ENCODE measurements at regions not wholly inside any gene's neighbourhood (a gene's known extent, or its start where the extent isn't known, plus 50 kb on each side); places are given as distances from the start of the nearest gene placed in this dataset.

DNA sequence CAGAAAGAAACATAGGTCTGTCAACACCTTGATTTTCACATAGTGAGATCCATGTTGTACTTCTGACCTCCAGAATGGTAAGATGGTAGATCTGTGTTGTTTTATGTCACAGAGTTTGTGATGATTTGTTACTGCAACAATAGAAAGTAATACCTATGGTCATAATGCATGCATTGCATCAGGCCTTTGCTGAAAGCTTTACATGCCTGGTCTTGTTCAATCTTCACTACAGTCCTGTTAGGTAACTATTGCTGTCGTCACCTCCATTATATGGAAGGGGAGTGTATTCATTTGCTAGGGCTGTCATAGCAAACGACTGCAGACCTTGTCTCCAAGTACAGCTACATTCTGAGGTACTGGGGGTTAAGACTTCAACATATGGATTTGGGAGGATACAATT lies 243.5 kb downstream of the ANAPC1 start:
- H3K36me3 Mint-ChIP-seq: no peaks in the 10 kb centered on the region
- H3K4me3 Mint-ChIP-seq: no peak overlapping the region
- H3K9me3 Mint-ChIP-seq: peaks cover 9% of the 10 kb centered on the region
- H3K27ac Mint-ChIP-seq: no peak overlapping the region
- no peaks in the 10 kb centered on the region for H3K4me1 Mint-ChIP-seq
- H3K27me3 Mint-ChIP-seq: peaks cover 3% of the 10 kb centered on the region

DNA sequence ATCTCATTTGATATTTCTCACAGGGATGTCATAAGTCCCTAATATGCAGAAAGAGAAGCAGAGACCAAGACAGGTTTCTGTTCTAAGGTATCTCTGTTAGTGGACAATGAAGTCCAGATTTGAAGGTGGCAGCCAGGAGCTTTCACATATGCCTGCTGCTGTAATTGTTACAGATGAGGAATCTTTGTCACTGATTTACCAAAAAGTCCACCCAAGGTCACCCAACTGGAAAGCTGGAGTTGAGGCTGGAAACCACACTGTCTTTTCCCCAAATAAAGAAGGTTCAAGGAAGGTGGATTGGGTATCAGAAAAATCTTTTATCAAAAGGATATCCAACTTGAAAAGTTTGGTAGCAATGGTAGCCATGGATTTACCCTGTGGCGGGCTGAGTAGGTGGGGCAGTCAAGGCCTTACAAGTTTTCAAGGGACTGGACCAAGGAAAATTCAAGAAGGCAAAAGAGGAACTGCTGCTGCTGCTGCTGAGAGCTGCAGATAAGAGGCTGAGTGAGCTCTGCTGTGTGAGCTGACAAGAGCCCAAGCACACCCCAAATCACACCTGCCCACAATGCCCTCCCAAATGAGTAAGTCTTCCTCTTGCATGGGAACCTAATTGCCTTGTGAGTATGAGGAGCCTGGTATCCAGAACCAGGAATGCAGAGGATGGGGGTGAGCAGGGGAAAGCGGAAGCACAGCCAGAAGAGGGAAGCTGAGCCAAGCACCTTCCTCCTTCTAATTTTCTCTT lies 241.2 kb downstream of the ANAPC1 start:
- no peaks in the 10 kb centered on the region for H3K4me1 Mint-ChIP-seq
- peaks cover 1% of the 10 kb centered on the region for H3K27me3 Mint-ChIP-seq
- H3K4me3 Mint-ChIP-seq: no peak overlapping the region

GRCh38 chr2:111643759-111644158 lies 240.2 kb downstream of the ANAPC1 start:
- Mint-ChIP-seq H3K4me3 (no peak overlapping the region), H3K27me3 (peaks cover 1% of the 10 kb centered on the region), H3K4me1 (no peaks in the 10 kb centered on the region), H3K27ac (no peak overlapping the region), H3K9me3 (peaks cover 13% of the 10 kb centered on the region), H3K36me3 (peaks cover 1% of the 10 kb centered on the region)

More for the DNA sequence above, 241.2 kb downstream of the ANAPC1 start:
- Mint-ChIP-seq H3K9me3 (peaks cover 13% of the 10 kb centered on the region), H3K36me3 (peaks cover 1% of the 10 kb centered on the region), H3K27ac (no peak overlapping the region)

- Mint-ChIP-seq H3K4me1 (no peaks in the 10 kb centered on the region), H3K27ac (no peak overlapping the region), H3K36me3 (peaks cover 1% of the 10 kb centered on the region), H3K9me3 (peaks cover 13% of the 10 kb centered on the region), H3K4me3 (no peak overlapping the region), H3K27me3 (peaks cover 2% of the 10 kb centered on the region)
These were observed 236.6 kb downstream of the ANAPC1 start for GRCh38 chr2:111647359-111647758.

DNA sequence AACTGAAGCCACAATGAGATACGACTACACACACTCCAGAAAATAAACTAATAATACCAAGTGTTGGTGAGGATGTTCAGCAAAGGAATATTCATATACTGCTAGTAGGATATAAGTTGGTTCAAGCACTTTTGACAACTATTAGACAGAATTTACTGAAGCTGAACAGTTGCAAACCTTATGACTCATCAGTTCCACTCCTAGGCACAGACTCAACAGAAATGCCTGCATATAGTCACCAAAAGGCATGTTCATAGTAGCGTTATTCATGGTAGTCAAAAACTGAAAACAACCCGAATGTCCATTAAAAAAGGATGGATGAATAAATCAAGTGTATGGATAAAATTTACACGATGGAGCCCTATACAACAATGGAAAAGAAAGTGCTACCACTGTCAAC lies 232.0 kb downstream of the ANAPC1 start:
- H3K27ac Mint-ChIP-seq: no peak overlapping the region
- peaks cover 1% of the 10 kb centered on the region for H3K27me3 Mint-ChIP-seq
- H3K36me3 Mint-ChIP-seq: no peaks in the 10 kb centered on the region
- no peak overlapping the region for H3K4me3 Mint-ChIP-seq
- peaks cover 7% of the 10 kb centered on the region for H3K9me3 Mint-ChIP-seq
- no peaks in the 10 kb centered on the region for H3K4me1 Mint-ChIP-seq

DNA sequence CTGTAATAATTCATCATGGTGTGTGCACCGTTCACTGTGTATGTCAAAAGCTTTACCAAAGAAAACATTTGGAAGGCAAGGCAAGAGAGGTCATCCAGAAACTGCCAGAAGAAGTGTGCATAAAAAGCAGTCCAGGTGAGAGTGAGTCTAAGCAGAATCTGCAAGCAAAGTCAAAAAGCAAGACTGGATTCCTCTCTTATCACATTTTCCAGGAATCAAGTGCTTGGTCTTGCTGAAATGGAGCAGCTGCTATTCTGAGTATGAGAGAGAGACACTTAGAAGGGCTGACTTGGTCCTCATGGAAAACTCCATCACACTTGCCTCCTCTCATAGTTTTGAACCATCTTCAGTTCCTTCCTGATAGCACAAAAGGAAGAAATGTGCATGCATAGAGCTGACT lies 231.3 kb downstream of the ANAPC1 start:
- peaks cover 1% of the 10 kb centered on the region for H3K27me3 Mint-ChIP-seq
- H3K4me3 Mint-ChIP-seq: no peak overlapping the region

GRCh38 chr2:111653103-111653624 lies 230.8 kb downstream of the ANAPC1 start:
- peaks cover 1% of the 10 kb centered on the region for H3K27me3 Mint-ChIP-seq
- no peaks in the 10 kb centered on the region for H3K36me3 Mint-ChIP-seq
- no peaks in the 10 kb centered on the region for H3K4me1 Mint-ChIP-seq
- H3K9me3 Mint-ChIP-seq: no peaks in the 10 kb centered on the region
- no peak overlapping the region for H3K4me3 Mint-ChIP-seq
- H3K27ac Mint-ChIP-seq: no peak overlapping the region

More for the DNA sequence above, 231.3 kb downstream of the ANAPC1 start:
- no peaks in the 10 kb centered on the region for H3K36me3 Mint-ChIP-seq
- H3K27ac Mint-ChIP-seq: no peak overlapping the region
- peaks cover under 1% of the 10 kb centered on the region for H3K9me3 Mint-ChIP-seq
- H3K4me1 Mint-ChIP-seq: no peaks in the 10 kb centered on the region

DNA sequence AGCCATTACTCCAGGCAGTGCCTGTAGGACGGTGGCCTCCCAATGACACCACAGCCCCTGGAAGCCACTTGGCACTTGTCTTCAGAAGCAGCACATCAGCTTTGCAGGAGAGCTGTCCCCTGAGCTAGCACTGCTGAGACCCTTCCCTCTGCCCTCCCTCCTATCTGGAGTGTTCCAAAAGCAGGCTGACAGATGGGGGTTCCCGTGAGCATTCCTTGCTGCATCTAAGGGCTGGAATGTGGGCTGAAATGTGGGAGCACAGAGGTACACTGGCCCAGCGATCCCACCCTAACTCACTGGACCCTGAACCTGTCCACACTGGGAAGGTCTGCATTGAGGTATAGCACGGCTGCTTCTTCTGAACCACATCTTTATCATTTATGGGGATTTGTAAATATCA lies 230.1 kb downstream of the ANAPC1 start:
- peaks cover 1% of the 10 kb centered on the region for H3K27me3 Mint-ChIP-seq
- no peaks in the 10 kb centered on the region for H3K4me1 Mint-ChIP-seq
- H3K36me3 Mint-ChIP-seq: no peaks in the 10 kb centered on the region
- no peak overlapping the region for H3K27ac Mint-ChIP-seq
- no peak overlapping the region for H3K4me3 Mint-ChIP-seq
- H3K9me3 Mint-ChIP-seq: no peaks in the 10 kb centered on the region

DNA sequence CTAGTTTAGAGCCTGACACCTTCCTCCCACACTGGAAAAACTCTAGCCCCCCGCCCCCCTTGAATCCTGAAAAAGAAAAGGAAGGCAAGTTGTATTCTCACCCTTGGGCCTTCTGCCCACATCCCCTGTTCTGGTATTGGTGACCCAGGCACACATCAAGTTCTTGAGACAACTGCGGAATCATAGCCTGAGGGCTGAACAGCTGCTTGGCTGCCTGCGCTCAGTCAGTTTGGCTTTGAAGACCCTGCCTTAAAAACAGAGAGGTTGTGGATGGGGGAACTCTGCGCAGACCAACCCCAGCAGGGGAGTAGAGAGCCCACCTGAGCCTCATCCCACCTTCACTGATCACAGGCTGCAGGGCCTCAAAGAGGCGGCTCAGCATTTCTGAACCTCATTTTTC lies 229.2 kb downstream of the ANAPC1 start:
- H3K4me1 Mint-ChIP-seq: no peaks in the 10 kb centered on the region

DNA sequence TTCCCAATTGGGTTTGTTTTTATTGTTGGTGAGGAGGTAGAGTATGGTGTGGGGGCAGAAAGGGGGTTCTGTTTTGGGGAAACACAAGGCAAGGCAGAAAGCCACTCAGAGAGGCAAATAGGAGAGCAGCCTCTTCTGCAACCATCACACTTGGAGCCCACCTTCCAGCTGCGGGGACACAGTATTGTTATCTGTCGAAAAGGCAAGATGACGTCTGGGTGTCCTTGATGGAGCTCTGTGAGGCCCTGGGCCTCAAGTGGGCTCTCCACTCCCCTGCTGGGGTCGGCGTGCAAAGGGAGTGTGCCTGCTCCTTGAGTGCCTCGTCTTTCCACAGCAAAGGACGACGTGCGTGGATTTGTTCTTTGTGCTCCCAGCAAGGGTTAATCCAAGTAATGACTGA lies 227.6 kb downstream of the ANAPC1 start:
- Mint-ChIP-seq H3K27me3 (no peaks in the 10 kb centered on the region), H3K9me3 (no peaks in the 10 kb centered on the region), H3K36me3 (no peaks in the 10 kb centered on the region), H3K4me3 (no peak overlapping the region), H3K4me1 (no peaks in the 10 kb centered on the region), H3K27ac (peak overlapping the region; percentile 9)

More for the DNA sequence above, 229.2 kb downstream of the ANAPC1 start:
- Mint-ChIP-seq H3K36me3 (no peaks in the 10 kb centered on the region), H3K4me3 (no peak overlapping the region), H3K9me3 (no peaks in the 10 kb centered on the region), H3K27ac (no peak overlapping the region), H3K27me3 (peaks cover 1% of the 10 kb centered on the region)

DNA sequence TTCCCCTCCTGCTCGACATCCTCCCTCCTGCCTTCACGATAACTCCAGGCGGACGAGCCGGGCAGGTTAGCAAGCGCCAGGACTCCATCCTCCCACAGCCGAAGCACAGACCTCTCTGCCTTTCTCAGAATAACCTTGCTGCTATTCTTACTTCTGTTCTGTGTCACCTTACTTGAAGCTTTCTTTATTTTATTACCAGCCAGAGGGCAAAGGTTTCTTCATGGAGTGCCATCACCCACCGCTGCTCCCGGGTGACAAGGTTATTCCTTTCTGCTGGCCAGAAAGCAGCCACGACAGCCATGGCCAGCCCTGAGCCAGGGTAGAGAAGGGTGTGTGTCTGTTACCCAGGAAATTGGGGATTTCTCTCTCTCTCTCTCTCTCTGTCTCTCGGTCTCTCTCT lies 227.1 kb downstream of the ANAPC1 start:
- Mint-ChIP-seq H3K4me1 (no peaks in the 10 kb centered on the region), H3K4me3 (no peak overlapping the region), H3K9me3 (no peaks in the 10 kb centered on the region), H3K36me3 (no peaks in the 10 kb centered on the region), H3K27ac (peak overlapping the region; percentile 9), H3K27me3 (no peaks in the 10 kb centered on the region)

DNA sequence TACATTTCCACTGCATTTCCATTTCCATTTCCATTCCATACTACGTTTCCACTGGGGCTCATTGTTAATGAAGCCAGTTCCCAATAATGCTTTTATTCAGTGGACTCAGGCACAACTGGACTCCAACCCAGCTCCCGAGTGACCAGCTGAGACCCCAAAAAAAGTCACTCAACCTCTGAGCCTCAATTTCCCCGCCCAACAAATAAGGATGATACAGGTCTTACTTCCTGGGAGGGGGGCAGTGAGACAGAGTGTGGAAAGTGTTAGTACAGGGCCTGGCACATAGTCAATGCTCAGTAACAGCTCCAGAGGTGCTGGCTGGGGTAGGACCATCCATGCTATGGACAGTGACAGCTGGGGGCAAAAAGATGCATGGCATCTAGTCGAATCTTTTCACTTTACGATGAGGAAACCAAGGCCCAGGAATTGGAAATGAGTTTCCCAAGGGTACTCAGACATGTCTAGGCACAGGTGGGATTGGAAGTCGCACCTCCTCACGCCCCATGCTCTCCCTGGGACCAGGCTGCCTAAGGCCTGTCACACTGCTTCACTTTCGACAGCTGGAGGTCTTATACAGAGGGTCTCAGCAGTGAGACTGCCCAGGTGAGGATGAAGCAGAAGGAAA lies 226.5 kb downstream of the ANAPC1 start:
- Mint-ChIP-seq H3K27ac (no peak overlapping the region), H3K27me3 (no peaks in the 10 kb centered on the region), H3K4me3 (no peak overlapping the region), H3K36me3 (no peaks in the 10 kb centered on the region), H3K9me3 (no peaks in the 10 kb centered on the region), H3K4me1 (no peaks in the 10 kb centered on the region)

DNA sequence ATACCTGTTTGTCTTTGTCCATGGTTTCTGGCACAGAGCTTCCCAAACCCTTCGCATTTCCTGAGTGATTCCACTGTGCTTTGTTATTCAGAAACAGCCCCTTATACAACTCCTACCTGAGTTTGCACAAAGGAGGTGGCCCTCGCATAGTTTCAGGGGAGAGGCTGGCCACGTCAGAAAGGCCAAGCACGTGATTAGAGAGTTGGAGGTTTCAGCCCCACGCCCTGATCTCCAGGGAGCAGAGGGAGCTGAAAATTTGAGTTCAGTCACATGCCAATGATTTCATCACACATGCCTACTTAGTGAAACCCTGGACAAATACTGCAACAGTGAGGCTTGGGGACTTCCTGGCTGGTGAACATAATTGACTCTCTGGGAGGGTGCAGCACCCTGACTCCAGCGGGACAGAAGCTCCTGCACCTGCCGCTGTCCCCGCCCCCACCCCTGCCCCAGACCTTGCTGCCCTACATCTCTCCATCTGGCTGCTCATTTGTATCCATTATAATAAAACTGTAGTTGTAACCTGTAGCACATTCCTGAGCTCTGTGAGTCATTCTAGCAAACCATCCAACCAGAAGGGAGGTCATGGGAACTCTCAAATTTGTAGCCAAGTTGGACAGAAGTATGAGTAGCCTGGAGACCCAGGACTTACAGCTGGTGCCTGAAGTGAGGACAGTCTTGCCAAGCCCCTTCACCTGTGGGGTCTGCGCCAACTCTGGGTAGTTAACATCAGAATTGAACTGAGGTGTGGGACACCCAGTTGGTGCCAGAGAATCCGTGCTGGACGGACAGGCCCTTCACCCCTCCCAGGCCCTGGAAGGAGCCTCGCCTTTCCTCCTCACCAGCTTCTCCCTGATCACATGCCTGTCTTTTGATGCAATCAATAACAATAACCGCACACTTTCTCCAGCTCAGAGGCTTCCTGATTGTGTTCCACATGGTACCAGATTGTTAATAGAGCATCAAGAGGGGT lies 224.3 kb downstream of the ANAPC1 start:
- Mint-ChIP-seq H3K9me3 (no peaks in the 10 kb centered on the region), H3K36me3 (no peaks in the 10 kb centered on the region), H3K4me3 (no peak overlapping the region), H3K4me1 (no peaks in the 10 kb centered on the region), H3K27me3 (no peaks in the 10 kb centered on the region), H3K27ac (no peak overlapping the region)

DNA sequence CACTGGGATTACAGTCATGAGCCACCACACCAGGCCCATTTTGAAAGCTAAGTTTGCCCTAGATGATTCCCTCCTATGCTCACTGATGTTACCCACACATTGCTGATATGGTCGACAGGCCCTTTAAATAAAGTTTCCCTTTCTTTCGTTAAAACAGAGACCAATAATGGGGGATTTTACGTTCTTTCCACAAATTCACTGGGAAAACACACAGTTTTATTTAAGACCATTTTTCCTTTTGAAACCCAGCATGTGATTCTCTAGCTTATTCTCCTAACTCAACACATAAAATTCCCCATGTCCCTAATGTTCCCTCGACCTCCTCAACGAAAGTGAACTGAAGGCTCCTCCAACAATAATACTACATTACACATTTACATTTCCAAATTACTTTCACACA lies 223.2 kb downstream of the ANAPC1 start:
- no peaks in the 10 kb centered on the region for H3K36me3 Mint-ChIP-seq
- no peaks in the 10 kb centered on the region for H3K4me1 Mint-ChIP-seq
- H3K4me3 Mint-ChIP-seq: no peak overlapping the region
- no peak overlapping the region for H3K27ac Mint-ChIP-seq
- H3K27me3 Mint-ChIP-seq: no peaks in the 10 kb centered on the region
- no peaks in the 10 kb centered on the region for H3K9me3 Mint-ChIP-seq

- H3K9me3 Mint-ChIP-seq: no peaks in the 10 kb centered on the region
- H3K4me1 Mint-ChIP-seq: no peaks in the 10 kb centered on the region
- H3K27me3 Mint-ChIP-seq: no peaks in the 10 kb centered on the region
- H3K36me3 Mint-ChIP-seq: no peaks in the 10 kb centered on the region
- no peak overlapping the region for H3K4me3 Mint-ChIP-seq
- peak overlapping the region; percentile 44 for H3K27ac Mint-ChIP-seq
These were observed 222.6 kb downstream of the ANAPC1 start for GRCh38 chr2:111661286-111661940.

Measured in activated naive CD4-positive, alpha-beta T cell treated with anti-CD3 and anti-CD28 coated beads, Interleukin-2, amount 50 U/mL, for 24 hours (primary cell).